ENCODE measurements at regions not wholly inside any gene's neighbourhood (a gene's known extent, or its start where the extent isn't known, plus 50 kb on each side); places are given as distances from the start of the nearest gene placed in this dataset.

GRCh38 chr4:160352637-160353036 is 1249.8 kb downstream of the RAPGEF2 start:
- no peak overlapping the region for H3K23ac ChIP-seq (ENCODE audit: insufficient read length)
- no peaks in the 10 kb centered on the region for H4K20me1 ChIP-seq (replicated peaks in 1 of 2; ENCODE audit: control insufficient read depth in 1 of 2, insufficient read depth in 2 of 2, low read length in 2 of 2)
- H2AFZ ChIP-seq (ENCODE audit: low read length) = no peak overlapping the region
- no peak overlapping the region for H3K56ac ChIP-seq (replicated peaks; ENCODE audit: insufficient read length, low read depth, low read length)
- 94% methylated on average over 2 of the region's 2 CpGs; no CpG with 5 or more reads in 1 of the 2 experiments for WGBS, 2 experiments (ENCODE audit: extremely low coverage in 1 of 2, insufficient coverage in 1 of 2, insufficient read length in 1 of 2, insufficient replicate concordance in 2 of 2, low coverage in 1 of 2, low lambda C conversion rate in 2 of 2, missing lambda C conversion rate in 1 of 2)
- H4K5ac ChIP-seq (ENCODE audit: insufficient read length, low read depth, low read length) = no peak overlapping the region
- H4K91ac ChIP-seq (replicated peaks; ENCODE audit: insufficient read length, low read length) = no peak overlapping the region
- H3K4ac ChIP-seq (replicated peaks; ENCODE audit: insufficient read length, low read depth, low read length) = no peak overlapping the region
- no peak overlapping the region for H4K8ac ChIP-seq (ENCODE audit: extremely low read depth, insufficient read depth, low read length)
- H3K79me2 ChIP-seq (ENCODE audit: control insufficient read depth in 1 of 2, insufficient read depth in 2 of 2, low read length in 2 of 2) = no peaks in the 10 kb centered on the region
- no peak overlapping the region for H2BK15ac ChIP-seq (ENCODE audit: low read length)
- CTCF ChIA-PET (ENCODE audit: partially characterized antibody) = no interaction called here
- no peak overlapping the region for H3K14ac ChIP-seq (ENCODE audit: insufficient read length)
- no peak overlapping the region for H3K4me3 ChIP-seq (ENCODE audit: extremely low read depth in 1 of 4, insufficient read depth in 2 of 4, low read depth in 3 of 4, low read length in 4 of 4)
- no peaks in the 10 kb centered on the region for H3K36me3 ChIP-seq (ENCODE audit: control insufficient read depth in 2 of 4, insufficient read depth in 4 of 4, low read length in 3 of 4)
- no peak overlapping the region for H2AK5ac ChIP-seq (ENCODE audit: low read depth, low read length)
- H3K27me3 ChIP-seq (replicated peaks in 1 of 4; ENCODE audit: control insufficient read depth in 3 of 4, extremely low read depth in 1 of 4, insufficient read depth in 3 of 4, low read length in 3 of 4) = no peaks in the 10 kb centered on the region
- no peak overlapping the region for H3K4me2 ChIP-seq (ENCODE audit: insufficient read depth in 1 of 2, low read depth in 2 of 2, low read length in 2 of 2)
- no peaks in the 10 kb centered on the region for H3K79me1 ChIP-seq (ENCODE audit: low read depth, low read length)
- H3K9ac ChIP-seq (replicated peaks in 1 of 4; ENCODE audit: extremely low read depth in 1 of 4, low read depth in 3 of 4, low read length in 3 of 4) = no peak overlapping the region
- H2BK5ac ChIP-seq (ENCODE audit: low read depth, low read length) = no peak overlapping the region
- H3K4me1 ChIP-seq (replicated peaks in 1 of 4; ENCODE audit: control insufficient read depth in 3 of 4, insufficient read depth in 4 of 4, low read length in 3 of 4) = peaks cover 0 to 2% (median 0%) of the 10 kb centered on the region in 4 experiments; a peak in 1 of 7 replicates
- no peaks in the 10 kb centered on the region for H3K9me3 ChIP-seq (ENCODE audit: insufficient read depth in 2 of 2, low read depth in 1 of 2, low read length in 1 of 2)
- no peak overlapping the region for H2BK20ac ChIP-seq (ENCODE audit: low read length)
- no peak overlapping the region for H3K18ac ChIP-seq (ENCODE audit: extremely low read depth, low read length)
- FAIRE-seq (no peak), DNase-seq (ENCODE audit: low read depth in 1 of 2, low spot score in 2 of 2) (no peak)
- H2BK120ac ChIP-seq (replicated peaks; ENCODE audit: low read depth, low read length) = no peak overlapping the region
- POLR2A ChIA-PET (ENCODE audit: partially characterized antibody) = no interaction called here
- no peak overlapping the region for H2BK12ac ChIP-seq (ENCODE audit: low read depth, low read length)
- H3K23me2 ChIP-seq (ENCODE audit: low read depth, low read length) = no peaks in the 10 kb centered on the region
- no peak overlapping the region for H3K27ac ChIP-seq (ENCODE audit: low read depth, low read length)
- TF ChIP-seq EP300 (IDR thresholded peaks at IDR 0.05; ENCODE audit: borderline replicate concordance in 1 of 2, low read depth in 2 of 2, low read length in 2 of 2) = no peak
- no peak for TF ChIP-seq TAF7 (optimal IDR thresholded peaks at IDR 0.05; ENCODE audit: borderline replicate concordance, low read depth, low read length)
- TF ChIP-seq ZNF274 (IDR thresholded peaks at IDR 0.05; ENCODE audit: borderline replicate concordance, extremely low read depth, low read length) = no peak
- TF ChIP-seq FOSL1 (IDR thresholded peaks at IDR 0.05; ENCODE audit: insufficient read depth, low read depth, low read length) = no peak
- no peak for TF ChIP-seq CEBPB (IDR thresholded peaks at IDR 0.05; ENCODE audit: low read depth, low read length)
- no peak for TF ChIP-seq TAF1 (IDR thresholded peaks at IDR 0.05; ENCODE audit: low read depth, low read length)

Data from H1 (cell line).